Fibroblast of lung (primary cell): ENCODE measurements at regions not wholly inside any gene's neighbourhood (a gene's known extent, or its start where the extent isn't known, plus 50 kb on each side); places are given as distances from the start of the nearest gene placed in this dataset.
A peak's percentile ranks its signal among the peaks of the same experiment; 100 is the strongest.
"Not testable (repeated sequence)": the region's sequence is repeated elsewhere in the genome, so short reads cannot be mapped to it uniquely, and the experiment has no call there.

ENCODE experiments used
- DNase-seq, 2 donors: peaks; one replicate each; pipeline versions ENCODE4 v3.0.0 to v3.0.0-alpha.2; 2010; ENCODE audit warnings: low read depth in 2 of 2
- H2AFZ ChIP-seq: 2 replicates; pipeline ENCODE4 v1.5.1; 2012; ENCODE audit warnings: low read length, control low read depth, inconsistent platforms
- H3K27ac ChIP-seq: 2 replicates; pipeline ENCODE4 v1.5.1; 2011; ENCODE audit warnings: low read length, control low read depth; ENCODE audit not compliant: insufficient read depth
- H3K27me3 ChIP-seq: 2 replicates; pipeline ENCODE4 v1.5.1; 2011; ENCODE audit warnings: mild to moderate bottlenecking, low read length; ENCODE audit not compliant: control insufficient read depth, insufficient read depth
- H3K36me3 ChIP-seq: 2 replicates; pipeline ENCODE4 v1.5.1; 2011; ENCODE audit warnings: low read length; ENCODE audit not compliant: control insufficient read depth, insufficient read depth
- H3K4me1 ChIP-seq: 2 replicates; pipeline ENCODE4 v1.5.1; 2011; ENCODE audit warnings: low read length; ENCODE audit not compliant: control insufficient read depth, insufficient read depth; ENCODE audit errors: extremely low read depth
- H3K4me2 ChIP-seq: 2 replicates; pipeline ENCODE4 v1.5.1; 2011; ENCODE audit warnings: low read length, control low read depth; ENCODE audit not compliant: insufficient read depth; ENCODE audit errors: extremely low read depth
- H3K4me3 ChIP-seq, 4 experiments: fragments of 200-600 bp in 1 of 4; sonication (generic) in 1 of 4; replicated peaks in 1 of 4; 2 replicates each; pipeline ENCODE4 v1.5.1; 2011 to 2016; ENCODE audit warnings: low read length in 4 of 4, low read depth in 3 of 4, mild to moderate bottlenecking in 3 of 4, control low read depth in 2 of 4, inconsistent platforms in 1 of 4, mixed read lengths in 1 of 4; ENCODE audit not compliant: insufficient read depth in 1 of 4; ENCODE audit errors: control extremely low read depth in 1 of 4
- H3K79me2 ChIP-seq: 2 replicates; pipeline ENCODE4 v1.5.1; 2012; ENCODE audit warnings: mild to moderate bottlenecking, low read length, inconsistent platforms; ENCODE audit not compliant: control insufficient read depth, insufficient read depth
- H3K9ac ChIP-seq: 2 replicates; pipeline ENCODE4 v1.5.1; 2011; ENCODE audit warnings: mild to moderate bottlenecking, low read length, control low read depth; ENCODE audit not compliant: insufficient read depth
- H3K9me3 ChIP-seq: 2 replicates; pipeline ENCODE4 v1.5.1; 2012; ENCODE audit warnings: low read depth, low read length; ENCODE audit not compliant: control insufficient read depth, insufficient read depth
- H4K20me1 ChIP-seq: 2 replicates; pipeline ENCODE4 v1.5.1; 2011; ENCODE audit warnings: low read length; ENCODE audit not compliant: control insufficient read depth, insufficient read depth; ENCODE audit errors: extremely low read depth
- EZH2 ChIP-seq: IDR thresholded peaks from 2 replicates; pipeline ENCODE4 v1.5.1; 2012; ENCODE audit warnings: low read length, control low read depth, mild to moderate bottlenecking; ENCODE audit errors: missing control alignments
- TF ChIP-seq, protein P1 (sequence below), 2 donors: IDR thresholded peaks in 1 of 2; conservative IDR thresholded peaks in 1 of 2; 1 replicate in 1 of 2; 2 replicates in 1 of 2; pipeline ENCODE4 v1.5.1; 2011 to 2012; ENCODE audit warnings: low read length in 2 of 2, control low read depth in 1 of 2, inconsistent platforms in 1 of 2, low read depth in 1 of 2, mild to moderate bottlenecking in 1 of 2

- Histone ChIP-seq H3K9ac (no peak overlapping the region), H4K20me1 (no peaks in the 10 kb centered on the region), H3K79me2 (no peaks in the 10 kb centered on the region), H3K4me3 (no peak overlapping the region), H3K4me2 (no peak overlapping the region), H2AFZ (no peak overlapping the region), H3K36me3 (no peaks in the 10 kb centered on the region), H3K4me1 (no peaks in the 10 kb centered on the region), H3K9me3 (no peaks in the 10 kb centered on the region), H3K27ac (no peak overlapping the region), H3K27me3 (no peaks in the 10 kb centered on the region)
- no peak for DNase-seq
- TF ChIP-seq EZH2: no peak
- TF ChIP-seq, protein P1, sequence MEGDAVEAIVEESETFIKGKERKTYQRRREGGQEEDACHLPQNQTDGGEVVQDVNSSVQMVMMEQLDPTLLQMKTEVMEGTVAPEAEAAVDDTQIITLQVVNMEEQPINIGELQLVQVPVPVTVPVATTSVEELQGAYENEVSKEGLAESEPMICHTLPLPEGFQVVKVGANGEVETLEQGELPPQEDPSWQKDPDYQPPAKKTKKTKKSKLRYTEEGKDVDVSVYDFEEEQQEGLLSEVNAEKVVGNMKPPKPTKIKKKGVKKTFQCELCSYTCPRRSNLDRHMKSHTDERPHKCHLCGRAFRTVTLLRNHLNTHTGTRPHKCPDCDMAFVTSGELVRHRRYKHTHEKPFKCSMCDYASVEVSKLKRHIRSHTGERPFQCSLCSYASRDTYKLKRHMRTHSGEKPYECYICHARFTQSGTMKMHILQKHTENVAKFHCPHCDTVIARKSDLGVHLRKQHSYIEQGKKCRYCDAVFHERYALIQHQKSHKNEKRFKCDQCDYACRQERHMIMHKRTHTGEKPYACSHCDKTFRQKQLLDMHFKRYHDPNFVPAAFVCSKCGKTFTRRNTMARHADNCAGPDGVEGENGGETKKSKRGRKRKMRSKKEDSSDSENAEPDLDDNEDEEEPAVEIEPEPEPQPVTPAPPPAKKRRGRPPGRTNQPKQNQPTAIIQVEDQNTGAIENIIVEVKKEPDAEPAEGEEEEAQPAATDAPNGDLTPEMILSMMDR (conservative IDR thresholded peaks at IDR 0.05 in 1 of 2, IDR thresholded peaks at IDR 0.05 in 1 of 2; ENCODE audit: low read depth in 1 of 2, low read length in 2 of 2): no peak
Measured at GRCh38 chr1:213452501-213452900, 401.5 kb downstream of the RPS6KC1 start.

DNA sequence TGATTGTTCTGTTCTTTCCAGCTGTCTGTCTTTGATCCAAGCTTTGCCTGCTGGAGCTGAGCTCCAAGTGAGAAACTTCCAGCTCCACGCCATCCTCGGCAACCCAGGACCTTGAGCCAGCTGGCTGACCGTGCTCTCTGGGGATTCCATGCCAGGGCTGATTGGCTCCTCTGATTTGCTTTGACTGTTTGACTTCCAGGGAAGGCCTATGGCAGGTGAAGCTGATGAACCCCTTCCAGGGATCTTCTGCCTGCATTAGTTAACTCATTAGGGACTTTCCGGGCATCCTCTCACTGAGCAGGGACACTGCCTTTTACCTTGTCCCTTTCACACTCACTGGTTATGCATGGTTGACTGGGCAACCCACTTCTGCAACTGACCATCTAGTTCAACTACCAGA is 406.1 kb downstream of the RPS6KC1 start:
- H2AFZ ChIP-seq: no peak overlapping the region
- TF ChIP-seq, protein P1 (conservative IDR thresholded peaks at IDR 0.05 in 1 of 2, IDR thresholded peaks at IDR 0.05 in 1 of 2; ENCODE audit: low read depth in 1 of 2, low read length in 2 of 2): no peak
- TF ChIP-seq EZH2: no peak
- H3K79me2 ChIP-seq: no peaks in the 10 kb centered on the region
- no peaks in the 10 kb centered on the region for H3K4me1 ChIP-seq
- no peak for DNase-seq
- no peaks in the 10 kb centered on the region for H3K27me3 ChIP-seq
- H3K9me3 ChIP-seq: no peaks in the 10 kb centered on the region
- H3K27ac ChIP-seq: no peak overlapping the region
- H3K4me3 ChIP-seq: no peak overlapping the region
- H3K9ac ChIP-seq: no peak overlapping the region
- no peak overlapping the region for H3K4me2 ChIP-seq
- H3K36me3 ChIP-seq: no peaks in the 10 kb centered on the region
- no peaks in the 10 kb centered on the region for H4K20me1 ChIP-seq

- Histone ChIP-seq H3K4me2 (no peak overlapping the region), H3K79me2 (no peaks in the 10 kb centered on the region), H3K9ac (no peak overlapping the region), H3K9me3 (no peaks in the 10 kb centered on the region), H3K36me3 (no peaks in the 10 kb centered on the region), H3K27ac (no peak overlapping the region), H3K27me3 (no peaks in the 10 kb centered on the region), H4K20me1 (no peaks in the 10 kb centered on the region), H2AFZ (no peak overlapping the region), H3K4me1 (no peaks in the 10 kb centered on the region), H3K4me3 (no peak overlapping the region)
- peak in 1 of 2 donors; percentile 14 for DNase-seq
- TF ChIP-seq, protein P1 (conservative IDR thresholded peaks at IDR 0.05 in 1 of 2, IDR thresholded peaks at IDR 0.05 in 1 of 2; ENCODE audit: low read depth in 1 of 2, low read length in 2 of 2): no peak
- TF ChIP-seq EZH2: no peak
Measured at GRCh38 chr1:213457733-213458132, 406.7 kb downstream of the RPS6KC1 start.

DNA sequence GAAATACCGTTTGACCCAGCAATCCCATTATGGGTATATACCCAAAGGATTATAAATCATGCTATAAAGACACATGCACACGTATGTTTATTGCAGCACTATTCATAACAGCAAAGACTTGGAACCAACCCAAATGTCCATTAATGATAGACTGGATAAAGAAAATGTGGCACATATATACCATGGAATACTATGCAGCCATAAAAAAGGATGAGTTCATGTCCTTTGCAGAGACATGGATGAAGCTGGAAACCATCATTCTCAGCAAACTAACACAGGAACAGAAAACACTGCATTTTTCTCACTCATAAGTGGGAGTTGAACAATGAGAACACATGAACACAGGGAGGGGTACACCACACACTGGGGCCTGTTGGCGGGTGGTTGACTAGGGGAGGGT is 411.3 kb downstream of the RPS6KC1 start:
- H3K27me3 ChIP-seq, H3K27ac ChIP-seq, H3K36me3 ChIP-seq, DNase-seq, H3K9ac ChIP-seq, H3K4me1 ChIP-seq, H2AFZ ChIP-seq, H3K4me2 ChIP-seq, H4K20me1 ChIP-seq, H3K4me3 ChIP-seq, H3K79me2 ChIP-seq, H3K9me3 ChIP-seq: not testable (repeated sequence)
